ENCODE measurements at regions not wholly inside any gene's neighbourhood (a gene's known extent, or its start where the extent isn't known, plus 50 kb on each side); places are given as distances from the start of the nearest gene placed in this dataset.

GRCh38 chr1:147811273-147811672 is 50.9 kb upstream of the GJA5 start:
- DNase-seq (ENCODE audit: low read depth in 2 of 2): no peak

- DNase-seq (ENCODE audit: low read depth in 2 of 2): no peak
Measured at GRCh38 chr1:147811751-147812150, 51.3 kb upstream of the GJA5 start.

DNA sequence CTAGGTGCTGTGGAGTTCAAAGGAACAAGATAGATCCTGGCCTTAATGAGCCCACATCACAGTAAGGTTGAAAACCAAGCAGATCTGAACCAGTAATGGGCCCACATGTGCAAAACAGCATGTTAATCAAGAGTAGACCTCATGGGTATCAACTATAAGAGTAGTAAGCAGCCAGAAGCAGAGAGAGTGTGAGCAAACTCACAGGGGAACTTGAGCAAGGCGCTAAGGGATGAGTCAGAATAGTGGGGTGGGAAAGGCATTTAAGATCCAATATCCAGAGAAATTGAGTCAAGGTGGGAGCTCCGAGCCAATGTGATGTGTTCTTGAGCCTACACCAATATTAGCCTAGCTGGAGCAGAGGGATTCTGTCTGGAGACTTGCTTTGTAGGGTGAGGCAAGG is 52.4 kb upstream of the GJA5 start:
- DNase-seq (ENCODE audit: low read depth in 2 of 2): no peak

DNA sequence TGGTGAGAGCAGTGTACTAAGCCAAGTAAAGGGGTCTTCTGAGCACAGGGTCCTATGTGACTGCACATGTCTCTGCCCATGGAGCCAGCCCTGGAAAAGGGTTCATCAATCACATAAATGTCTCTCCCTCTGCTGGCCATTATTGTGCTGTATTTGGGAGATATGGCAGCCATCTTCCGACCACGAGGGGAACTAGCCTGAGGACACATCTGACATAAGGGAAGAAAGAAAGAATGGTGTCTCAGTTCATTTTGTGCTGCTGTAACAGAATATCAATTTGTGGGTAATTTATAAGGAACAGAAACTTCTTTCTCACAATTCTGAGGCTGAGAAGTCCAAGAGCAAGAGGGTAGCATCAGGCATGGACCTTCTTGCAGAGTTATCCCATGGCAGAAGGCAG is 55.1 kb upstream of the GJA5 start:
- no peak for DNase-seq (ENCODE audit: low read depth in 2 of 2)

DNA sequence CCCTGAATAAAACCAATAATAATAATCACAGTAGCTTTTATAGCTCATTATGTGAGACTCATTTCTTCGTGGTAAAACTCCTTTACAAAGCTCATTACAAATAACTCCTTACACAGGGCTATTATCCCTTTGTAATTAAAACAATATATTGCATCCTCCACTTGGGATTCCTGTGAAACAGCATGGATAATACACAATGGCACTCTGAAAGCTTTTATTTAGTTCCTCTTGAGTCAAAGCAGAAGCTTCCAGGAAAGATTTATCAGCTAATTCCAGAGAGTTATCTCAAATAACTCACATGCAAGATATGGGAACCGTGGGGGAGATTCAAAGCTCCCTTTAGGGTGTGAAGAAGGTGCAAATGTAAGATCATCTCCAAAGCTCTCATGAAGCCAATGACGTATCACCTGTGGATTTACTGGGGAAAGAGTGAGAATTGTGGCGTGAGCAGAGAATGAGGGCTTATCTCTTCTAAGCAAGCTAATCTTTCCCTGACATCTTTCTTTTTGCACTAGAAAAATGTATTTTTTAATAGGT is 60.4 kb upstream of the GJA5 start:
- DNase-seq (ENCODE audit: low read depth in 2 of 2): no peak

DNA sequence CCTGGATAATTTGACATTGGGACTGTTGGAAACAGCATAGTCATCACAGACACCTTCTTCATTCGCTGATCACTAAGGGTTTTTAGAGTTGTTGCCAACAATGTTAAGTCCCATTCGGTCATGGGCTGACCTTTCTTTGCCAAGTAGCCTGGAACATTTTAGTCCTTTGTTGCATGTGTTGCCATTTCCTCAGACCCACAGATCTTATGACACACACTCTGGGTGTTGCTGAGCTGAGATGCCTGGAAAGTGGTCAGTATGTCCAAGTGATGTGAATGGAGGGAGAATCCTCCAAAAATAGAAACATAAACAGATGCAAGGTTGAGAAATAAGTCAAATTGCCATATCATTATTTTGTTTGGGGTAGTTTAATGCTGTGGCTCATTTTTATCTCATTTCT is 61.5 kb upstream of the GJA5 start:
- no peak for DNase-seq (ENCODE audit: low read depth in 2 of 2)

DNA sequence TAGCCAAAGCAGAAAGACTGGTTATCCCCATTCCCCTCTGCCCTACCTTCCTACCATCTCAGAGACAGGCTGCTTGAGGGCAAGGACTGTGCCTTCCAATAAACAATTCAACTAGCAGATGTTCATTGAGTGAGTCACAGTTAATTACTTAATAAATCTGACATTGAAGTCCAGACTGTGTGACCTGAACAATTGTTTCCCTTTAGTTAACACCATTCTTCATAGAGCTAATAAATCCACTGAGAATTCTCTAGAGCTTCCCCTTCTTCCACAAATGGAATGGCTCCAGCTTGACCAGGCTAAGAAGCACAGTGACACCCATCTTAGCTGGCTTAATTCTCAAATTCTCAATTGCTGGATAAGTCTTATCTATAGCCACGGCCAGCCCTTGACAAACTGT is 61.9 kb upstream of the GJA5 start:
- DNase-seq (ENCODE audit: low read depth in 2 of 2): no peak

GRCh38 chr1:147824001-147824400 is 63.6 kb upstream of the GJA5 start:
- no peak for DNase-seq (ENCODE audit: low read depth in 2 of 2)

GRCh38 chr1:147824798-147825197 is 64.4 kb upstream of the GJA5 start:
- no peak for DNase-seq (ENCODE audit: low read depth in 2 of 2)

GRCh38 chr1:147825586-147825985 is 65.2 kb upstream of the GJA5 start:
- no peak for DNase-seq (ENCODE audit: low read depth in 2 of 2)

GRCh38 chr1:147826259-147826658 is 65.9 kb upstream of the GJA5 start:
- DNase-seq (ENCODE audit: low read depth in 2 of 2): no peak

DNA sequence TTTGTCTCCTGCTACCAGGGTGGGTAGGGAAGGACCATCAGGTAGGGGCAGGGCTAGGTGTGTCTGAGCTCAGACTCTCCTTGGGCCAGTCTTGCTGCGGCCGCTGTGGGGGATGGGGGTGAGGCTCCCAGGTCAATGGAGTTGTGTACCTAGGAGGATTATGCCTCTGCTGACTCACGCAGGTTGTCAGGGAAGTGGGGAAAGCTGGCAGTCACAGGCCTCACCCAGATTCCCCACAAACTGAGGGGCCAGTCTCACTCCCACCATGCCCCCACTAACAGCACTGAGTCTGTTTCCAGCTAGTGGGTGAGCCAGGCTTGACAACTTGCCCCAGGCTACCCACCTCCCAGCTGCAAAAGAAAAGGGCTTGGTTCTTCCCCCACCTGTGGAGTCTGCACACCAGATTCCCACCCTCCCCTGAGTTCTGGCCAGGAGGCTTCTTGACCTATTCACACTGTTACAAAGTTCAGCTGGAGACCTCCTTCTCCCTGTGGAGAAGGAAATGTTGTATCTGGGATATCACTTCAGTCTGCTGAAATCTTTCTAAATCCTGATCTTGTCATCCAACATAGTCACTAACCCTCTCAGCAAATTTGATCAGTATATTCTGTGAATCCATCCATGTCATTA is 69.2 kb upstream of the GJA8 start:
- DNase-seq (ENCODE audit: low read depth in 2 of 2): no peak

DNA sequence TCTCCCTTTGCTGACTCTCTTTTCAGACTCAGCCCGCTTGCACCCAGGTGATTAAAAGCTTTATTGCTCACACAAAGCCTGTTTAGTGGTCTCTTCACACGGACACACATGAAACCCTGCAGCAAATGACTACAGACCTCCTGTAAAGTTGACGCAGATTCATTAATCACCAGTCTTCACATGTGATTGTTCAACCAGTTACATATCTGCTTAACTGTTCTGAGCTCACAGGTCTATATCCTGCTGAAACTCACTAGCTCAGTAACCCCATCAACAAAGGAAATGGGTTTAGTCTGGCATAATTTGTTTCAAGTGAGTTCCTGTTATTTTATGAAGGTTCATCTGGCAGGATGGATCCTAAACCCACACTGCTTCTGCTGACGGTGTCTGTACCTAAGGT is 68.4 kb upstream of the GJA8 start:
- no peak for DNase-seq (ENCODE audit: low read depth in 2 of 2)

DNA sequence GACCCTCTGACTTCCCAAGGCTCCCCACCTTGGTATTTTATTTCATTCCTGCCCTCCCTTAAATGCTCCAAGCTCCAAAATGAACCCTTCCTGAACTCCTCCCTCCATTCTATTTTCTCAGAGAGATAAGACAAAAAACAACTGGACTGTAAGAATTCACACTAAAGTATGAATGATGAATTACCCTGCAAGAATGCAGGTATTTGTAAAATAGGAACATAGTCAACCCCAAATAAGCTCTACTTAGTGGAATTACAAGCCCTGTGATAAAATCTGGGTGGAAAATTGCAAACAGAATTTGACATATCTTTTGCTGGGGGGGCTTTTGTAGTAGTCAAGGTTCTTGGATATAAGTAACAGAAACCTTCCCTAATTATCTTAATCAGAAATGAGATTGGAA is 67.8 kb upstream of the GJA8 start:
- no peak for DNase-seq (ENCODE audit: low read depth in 2 of 2)

DNA sequence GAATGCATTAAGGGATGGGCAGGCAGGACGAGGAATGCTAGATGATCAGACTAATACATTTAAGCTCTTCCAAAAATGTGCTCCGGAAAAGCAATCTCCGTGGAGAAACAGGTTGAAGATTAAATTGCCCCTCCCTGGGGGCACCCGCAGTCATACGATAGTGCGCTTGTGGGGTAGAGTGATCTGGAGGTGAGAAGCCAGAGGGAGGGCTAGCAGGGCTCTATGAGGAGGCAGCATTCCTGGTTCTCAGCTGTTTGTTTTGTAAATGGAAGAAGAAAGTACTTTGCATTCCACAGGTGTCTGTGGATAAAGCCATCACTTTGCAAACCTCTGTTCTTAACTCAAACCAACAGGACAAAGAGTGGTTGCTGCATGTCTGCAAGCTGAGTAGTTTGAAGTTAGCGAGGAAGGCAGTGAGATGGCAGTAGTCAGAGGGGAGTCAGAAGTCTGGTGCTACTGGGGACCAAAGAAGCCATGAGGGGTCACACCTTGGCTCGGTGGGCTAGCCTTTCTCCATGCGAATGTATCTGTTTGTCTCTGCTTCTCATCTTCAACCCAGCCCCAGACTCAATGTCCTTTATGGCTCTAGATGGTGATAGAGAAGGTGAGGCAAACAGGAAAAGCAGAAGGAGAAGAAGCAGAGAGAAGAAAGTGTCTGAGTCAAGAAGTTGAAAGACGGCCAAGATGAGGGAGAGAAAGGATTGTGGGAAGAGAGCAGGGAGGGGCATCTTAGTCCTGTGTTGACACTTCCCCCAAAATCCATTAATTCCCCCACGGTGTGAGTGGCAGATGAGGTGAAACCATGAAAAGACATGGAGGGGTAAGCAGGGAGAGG is 65.2 kb upstream of the GJA8 start:
- DNase-seq (ENCODE audit: low read depth in 2 of 2): no peak

DNA sequence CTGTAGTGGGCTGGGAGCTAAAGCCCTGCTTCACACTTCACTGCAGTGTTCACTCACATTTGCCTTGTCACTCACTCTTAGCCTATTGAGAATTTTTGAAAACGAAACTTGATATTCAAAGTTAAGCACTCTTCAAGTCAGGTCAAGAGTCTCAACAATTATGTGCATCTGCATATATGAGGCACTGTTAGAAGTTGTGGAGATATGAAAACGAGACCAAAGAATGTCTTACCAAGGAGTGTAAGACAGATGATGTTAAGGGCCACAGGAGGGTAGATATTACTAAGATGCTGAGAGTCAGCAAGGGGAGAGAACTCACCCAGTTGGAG is 64.7 kb upstream of the GJA8 start:
- no peak for DNase-seq (ENCODE audit: low read depth in 2 of 2)

GRCh38 chr1:147840909-147841308 is 61.7 kb upstream of the GJA8 start:
- peak in 1 of 2 donors; percentile 4 for DNase-seq (ENCODE audit: low read depth in 2 of 2)

DNA sequence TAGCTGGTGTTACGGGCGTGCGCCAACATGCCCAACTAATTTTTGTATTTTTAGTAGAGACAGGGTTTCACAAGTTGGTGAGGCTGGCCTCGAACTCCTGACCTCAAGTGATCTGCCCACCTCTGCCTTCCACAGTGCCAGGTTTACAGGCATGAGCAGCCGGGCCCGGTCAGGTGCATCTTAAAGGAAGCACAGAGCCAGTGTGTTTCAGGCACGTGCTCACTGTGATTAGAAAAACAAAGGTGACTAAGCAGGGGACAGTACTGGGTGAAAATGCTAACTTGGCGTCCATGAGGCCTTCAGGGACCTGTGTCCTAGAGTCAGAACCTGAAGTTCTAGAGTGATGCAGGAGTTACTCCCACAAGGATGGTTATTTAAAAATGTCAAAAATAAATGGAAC is 60.0 kb upstream of the GJA8 start:
- DNase-seq (ENCODE audit: low read depth in 2 of 2): no peak

GRCh38 chr1:147843486-147843885 is 59.1 kb upstream of the GJA8 start:
- DNase-seq (ENCODE audit: low read depth in 2 of 2): no peak

GRCh38 chr1:147847831-147848230 is 54.8 kb upstream of the GJA8 start:
- DNase-seq (ENCODE audit: low read depth in 2 of 2): no peak

GRCh38 chr1:147849098-147849895 is 53.3 kb upstream of the GJA8 start:
- DNase-seq (ENCODE audit: low read depth in 2 of 2): no peak

GRCh38 chr1:147850737-147851136 is 51.9 kb upstream of the GJA8 start:
- DNase-seq (ENCODE audit: low read depth in 2 of 2): no peak

- DNase-seq (ENCODE audit: low read depth in 2 of 2): no peak
Measured at GRCh38 chr1:147851149-147851548, 51.4 kb upstream of the GJA8 start.

Data from stimulated activated CD8-positive, alpha-beta memory T cell treated with anti-CD3 and anti-CD28 coated beads, Interleukin-2, amount 100 ng/mL, for 48 hours (primary cell).